ENCODE measurements at regions not wholly inside any gene's neighbourhood (a gene's known extent, or its start where the extent isn't known, plus 50 kb on each side); places are given as distances from the start of the nearest gene placed in this dataset.

DNA sequence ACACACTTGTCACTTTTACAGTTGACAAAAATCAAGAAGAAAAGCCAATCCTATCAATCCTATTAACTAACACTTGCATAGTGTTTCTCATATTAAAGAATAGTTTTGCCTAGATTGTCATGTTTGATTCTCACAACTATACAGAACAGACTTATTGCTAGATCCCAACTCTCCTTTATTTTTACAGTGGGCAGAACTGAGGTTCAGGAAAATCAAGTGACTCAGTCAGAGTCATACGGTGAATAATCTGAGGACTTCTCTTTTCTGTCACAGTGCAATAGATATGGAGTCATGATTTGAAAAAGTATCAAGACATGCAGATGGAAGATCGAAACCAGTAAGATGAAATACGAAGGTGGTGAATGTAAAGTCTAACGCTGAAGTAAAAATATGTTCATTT, 195.1 kb upstream of the CITED2 start:
- peak; percentile 75 for DNase-seq

DNA sequence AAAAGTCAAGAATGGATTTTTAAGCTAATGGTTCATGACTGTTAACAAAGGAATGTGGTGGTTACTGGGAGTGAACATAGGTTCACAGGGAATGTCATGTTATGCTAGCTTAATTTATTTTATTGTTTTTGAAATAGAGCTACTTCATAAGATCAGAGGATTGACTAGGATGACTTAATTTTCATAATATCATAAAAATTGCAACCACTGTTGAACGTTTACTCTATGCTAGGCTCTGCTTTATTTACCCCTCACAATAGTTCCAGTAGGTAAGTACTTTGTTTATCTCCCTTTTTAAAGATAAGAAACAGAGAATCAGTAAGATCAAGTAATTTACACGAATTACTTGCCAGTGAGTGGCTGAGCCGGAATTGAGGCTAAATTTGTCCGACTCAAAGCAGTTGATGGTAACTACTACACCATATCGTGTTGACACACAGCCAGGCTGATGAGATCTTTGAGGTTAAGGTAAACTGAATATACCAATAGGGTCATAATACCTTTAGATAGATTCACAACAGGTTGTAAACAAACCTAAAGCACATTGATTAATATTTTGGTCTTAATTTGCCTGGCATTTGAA, 194.6 kb upstream of the CITED2 start:
- DNase-seq, result peak; percentile 90

DNA sequence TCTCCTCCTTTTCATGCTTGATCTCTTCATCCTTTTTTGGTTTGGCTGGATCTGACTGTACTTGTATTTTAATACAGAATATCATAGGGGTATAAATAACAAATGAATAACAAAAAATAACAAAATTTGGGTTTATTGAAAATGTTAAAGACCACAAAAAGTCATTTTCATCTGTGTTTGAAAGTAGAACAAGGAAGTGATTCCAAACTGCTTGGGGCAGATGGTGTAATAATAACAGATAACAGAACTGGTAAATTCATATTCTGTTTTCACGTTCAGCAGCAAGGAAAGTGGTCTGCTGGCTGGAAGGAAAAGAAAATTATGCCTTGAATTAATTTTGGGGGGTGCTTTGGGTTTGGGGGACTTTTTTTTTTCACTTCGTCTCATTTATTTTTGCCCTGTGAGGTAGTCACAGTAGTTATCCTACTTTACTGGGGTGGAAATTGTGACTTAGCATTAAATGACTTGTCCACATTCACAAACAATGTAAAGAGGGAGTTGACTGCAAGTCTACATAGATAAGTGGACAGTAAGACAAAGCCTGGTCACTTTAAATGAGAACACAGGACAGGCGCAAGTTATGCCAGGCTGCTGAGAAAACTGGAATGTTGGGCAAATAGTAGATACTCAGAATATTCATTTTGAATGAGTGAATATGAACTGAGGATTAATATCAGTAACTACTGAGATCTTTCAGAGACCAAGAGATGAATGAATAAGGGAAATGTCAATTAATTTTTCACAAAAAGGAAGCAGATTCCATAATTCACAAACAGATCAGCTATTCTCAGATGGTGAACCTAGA, 193.9 kb upstream of the CITED2 start:
- DNase-seq, result no peak

DNA sequence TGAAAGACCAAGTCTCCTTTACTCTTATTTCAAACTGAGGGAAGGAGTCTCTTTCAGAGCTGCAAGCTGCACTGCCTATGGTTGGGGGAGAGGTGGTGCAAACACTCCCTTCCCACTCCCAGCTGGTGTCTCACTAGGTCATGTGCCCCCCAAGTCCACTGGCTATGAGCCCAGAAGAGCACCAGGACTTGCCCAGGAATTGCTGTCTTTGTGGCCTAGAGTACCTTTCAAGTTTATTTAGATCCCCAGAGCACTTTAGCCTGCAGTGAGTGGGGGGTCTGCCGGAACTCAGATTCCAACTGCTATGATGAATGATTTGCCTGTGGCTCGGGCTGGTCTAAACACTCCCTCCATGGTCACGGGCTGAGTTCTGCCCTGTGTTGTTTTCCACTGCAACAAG, 192.6 kb upstream of the CITED2 start:
- DNase-seq, result peak; percentile 32

DNA sequence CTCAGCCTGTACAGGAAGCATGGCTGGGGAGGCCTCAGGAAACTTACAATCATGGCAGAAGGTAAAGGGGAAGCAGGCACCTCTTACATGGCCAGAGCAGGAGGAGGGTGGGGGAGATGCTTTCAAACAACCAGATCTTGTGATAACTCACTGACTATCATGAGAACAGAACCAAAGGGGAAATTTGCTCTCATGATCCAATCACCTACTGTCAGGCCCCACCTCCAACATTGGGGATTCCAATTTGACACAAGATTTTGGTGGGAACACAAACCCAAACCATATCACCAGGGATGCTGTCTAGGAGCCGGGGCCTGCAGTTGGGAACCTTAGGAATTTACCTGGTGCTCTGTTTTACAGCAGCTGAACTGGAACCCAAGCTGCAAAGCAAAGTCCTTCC, 191.1 kb upstream of the CITED2 start:
- DNase-seq, result no peak

DNA sequence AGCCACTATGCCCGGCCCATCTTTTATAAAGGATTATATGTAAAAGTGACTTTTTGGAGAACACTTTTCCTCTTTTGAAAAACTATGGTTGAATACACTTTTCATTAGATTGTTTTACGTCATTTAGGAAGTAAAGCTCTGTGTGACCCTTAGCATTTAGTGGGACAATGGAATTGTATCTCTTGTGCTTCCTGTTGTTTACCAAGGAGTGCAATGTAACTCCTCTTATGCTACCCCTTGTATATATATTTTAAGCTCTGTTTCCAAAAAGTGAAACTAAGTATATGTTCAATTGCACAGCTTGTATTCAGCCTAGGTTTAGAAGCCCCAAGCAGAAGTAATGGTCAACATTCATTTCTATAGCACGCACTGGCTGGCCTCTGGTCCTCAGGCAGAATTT, 183.1 kb upstream of the CITED2 start:
- no peak for DNase-seq

DNA sequence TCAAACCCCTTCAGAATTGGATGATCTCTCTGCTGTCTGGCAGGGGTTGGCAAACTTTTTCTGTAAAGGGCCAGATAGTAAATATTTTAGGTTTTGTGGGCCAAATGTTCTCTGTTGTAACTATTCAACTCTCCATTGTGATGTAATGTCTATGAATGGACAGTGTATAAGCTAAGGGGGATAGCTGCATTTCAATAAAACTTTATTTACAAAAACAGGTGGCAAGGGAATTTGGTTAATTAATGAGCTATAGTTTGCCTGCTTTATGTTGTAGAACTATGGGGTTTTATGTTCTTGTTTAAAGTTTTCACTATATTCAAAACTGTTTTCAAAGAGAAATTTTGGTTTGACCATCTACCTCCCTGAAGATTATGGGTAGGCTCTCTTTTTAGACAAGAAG, 182.1 kb upstream of the CITED2 start:
- no peak for DNase-seq

DNA sequence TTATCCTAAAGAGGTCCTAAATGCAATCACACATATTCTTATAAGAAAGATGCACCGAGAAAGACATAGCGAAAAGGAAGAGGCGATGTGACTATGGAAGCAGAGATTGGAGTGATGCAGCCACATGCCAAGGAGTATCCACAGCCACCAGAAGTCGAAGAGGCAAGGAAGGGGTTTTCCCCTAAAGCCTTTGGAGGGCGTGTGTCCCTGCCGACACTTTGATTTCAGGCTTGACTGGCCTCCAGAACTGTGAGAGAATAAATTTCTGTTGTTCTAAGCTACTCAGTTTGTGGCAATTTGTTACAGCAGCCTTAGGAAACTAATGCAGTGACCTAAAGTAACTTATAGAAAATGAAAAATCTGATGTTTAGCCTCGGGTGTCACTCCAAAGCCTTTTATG, 179.5 kb upstream of the CITED2 start:
- DNase-seq, result no peak

DNA sequence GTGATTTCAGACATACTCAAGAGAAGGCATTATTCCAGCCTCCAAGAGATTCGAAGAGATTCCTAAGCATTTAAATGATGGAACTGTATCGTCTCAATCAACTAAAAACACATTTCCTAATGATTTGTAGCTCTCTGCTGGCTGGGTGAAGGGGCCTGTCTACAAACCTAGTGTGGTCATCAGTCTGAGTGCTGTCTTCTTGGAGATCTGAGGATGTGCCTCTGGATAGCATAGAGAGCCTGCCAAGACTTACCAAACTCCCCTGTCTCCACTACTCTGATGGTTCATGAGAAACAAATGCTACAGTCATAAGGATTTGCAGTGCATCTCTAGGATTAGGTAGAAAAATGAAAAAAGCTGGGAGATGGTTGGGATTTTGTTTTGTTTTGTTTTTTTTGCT, 176.9 kb upstream of the CITED2 start:
- peak; percentile 76 for DNase-seq

DNA sequence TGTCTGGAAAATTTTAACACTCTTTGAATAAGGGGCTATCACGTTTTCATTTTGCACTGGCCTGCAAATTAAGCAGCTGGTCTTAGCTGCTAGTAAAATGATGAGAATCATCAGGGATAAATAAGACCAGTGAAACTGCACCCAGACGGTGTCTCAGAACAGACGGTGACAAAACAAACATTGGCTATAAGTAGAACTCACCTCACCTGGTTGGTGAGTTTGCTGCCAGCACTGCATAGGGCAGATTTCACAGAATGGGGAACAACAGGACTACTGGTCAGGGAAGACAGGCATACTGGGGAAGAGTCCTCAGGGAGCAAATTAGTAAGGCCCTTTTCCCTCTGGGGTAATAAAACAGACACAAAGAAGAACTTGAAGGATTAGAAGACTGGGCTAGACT, 175.9 kb upstream of the CITED2 start:
- no peak for DNase-seq

DNA sequence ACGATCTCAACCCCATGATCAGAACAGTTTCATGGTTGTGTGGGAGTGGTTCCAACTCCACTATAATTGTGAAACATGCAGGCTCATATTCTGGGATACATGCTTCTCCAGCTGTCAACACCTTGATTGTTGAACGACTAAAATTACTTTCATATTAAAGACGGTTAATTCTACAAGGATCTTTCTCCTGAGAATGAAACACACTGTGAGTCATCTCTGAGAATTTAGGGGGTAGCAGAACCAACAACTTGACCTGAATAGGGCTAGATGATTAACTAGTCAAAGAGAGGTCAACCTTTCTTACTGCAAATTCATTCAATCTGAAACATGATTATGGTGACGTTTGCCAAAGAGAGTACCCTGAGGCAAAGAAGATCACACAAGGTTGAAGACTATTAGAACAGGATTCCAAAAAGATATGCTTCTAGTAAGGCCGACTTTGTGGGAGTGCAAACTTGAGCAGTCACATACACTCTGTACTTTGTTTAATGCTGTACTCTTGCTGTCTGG, 175.2 kb upstream of the CITED2 start:
- peak; percentile 85 for DNase-seq

DNA sequence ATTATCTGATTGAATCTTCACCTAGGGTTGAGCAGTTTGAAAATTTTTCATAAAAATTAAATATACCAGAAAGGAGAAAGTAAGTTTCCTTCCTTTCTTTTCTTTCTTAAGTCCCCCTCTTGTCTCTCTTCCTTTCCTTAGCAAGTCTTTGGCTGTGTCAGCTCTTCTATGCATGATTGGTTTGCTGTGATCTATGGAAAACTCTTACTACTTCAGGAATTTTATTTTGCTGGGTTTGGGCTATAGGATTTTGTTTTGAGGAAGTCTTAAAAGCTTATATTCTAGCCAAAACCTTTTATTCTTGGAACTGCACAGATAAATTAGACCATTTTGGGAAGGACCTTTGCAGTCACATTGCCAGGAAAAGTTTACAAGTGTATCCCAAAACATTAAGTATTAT, 173.4 kb upstream of the CITED2 start:
- no peak for DNase-seq

DNA sequence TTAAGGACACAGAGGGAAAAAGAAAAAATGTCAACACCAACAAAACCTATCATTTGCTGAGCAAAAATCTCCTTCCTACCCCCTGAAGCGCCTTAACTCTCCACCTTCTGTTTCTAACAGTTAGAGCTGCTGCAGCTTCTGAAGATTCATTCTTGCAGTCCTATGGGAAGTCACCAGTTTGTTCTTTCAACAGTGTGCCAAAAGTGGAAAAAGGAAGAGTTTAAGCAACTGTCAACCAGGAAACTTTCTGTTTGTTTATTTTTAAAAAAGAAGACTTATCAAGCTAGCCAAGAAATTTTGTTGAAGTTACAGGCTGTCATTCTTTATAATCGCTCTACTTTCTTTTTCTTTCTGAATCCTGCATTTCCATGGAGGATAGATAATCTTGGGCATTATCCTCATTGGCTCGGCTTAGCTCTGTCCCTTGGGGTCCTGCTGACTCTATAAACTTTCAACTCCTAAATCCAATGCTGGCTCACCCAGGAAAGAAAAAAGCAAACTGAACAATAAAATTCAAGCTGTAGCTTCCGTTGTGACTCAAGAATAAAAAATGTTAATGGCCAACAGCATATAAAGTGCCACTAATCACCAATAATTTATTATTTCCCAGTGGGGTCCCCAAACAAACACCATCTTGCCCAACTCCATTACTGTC, 172.8 kb upstream of the CITED2 start:
- no peak for DNase-seq

DNA sequence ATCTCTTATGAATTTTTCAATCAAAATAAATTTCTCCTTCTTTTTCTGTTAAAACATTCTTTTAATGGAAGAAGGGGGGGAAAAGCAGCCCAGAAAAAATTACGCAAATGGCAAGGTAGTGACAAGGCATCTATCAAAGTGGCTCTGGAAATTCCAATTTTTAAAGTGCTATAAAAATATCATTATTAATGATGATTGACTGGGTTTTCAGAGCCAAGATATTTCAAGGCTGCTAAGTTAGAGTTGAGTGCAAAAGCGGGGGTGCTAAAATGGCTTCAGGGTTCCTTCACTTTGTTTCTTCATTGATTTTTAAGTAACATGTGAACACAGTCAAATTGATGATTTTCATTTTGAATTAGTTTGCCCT, 171.6 kb upstream of the CITED2 start:
- DNase-seq, result peak; percentile 75

DNA sequence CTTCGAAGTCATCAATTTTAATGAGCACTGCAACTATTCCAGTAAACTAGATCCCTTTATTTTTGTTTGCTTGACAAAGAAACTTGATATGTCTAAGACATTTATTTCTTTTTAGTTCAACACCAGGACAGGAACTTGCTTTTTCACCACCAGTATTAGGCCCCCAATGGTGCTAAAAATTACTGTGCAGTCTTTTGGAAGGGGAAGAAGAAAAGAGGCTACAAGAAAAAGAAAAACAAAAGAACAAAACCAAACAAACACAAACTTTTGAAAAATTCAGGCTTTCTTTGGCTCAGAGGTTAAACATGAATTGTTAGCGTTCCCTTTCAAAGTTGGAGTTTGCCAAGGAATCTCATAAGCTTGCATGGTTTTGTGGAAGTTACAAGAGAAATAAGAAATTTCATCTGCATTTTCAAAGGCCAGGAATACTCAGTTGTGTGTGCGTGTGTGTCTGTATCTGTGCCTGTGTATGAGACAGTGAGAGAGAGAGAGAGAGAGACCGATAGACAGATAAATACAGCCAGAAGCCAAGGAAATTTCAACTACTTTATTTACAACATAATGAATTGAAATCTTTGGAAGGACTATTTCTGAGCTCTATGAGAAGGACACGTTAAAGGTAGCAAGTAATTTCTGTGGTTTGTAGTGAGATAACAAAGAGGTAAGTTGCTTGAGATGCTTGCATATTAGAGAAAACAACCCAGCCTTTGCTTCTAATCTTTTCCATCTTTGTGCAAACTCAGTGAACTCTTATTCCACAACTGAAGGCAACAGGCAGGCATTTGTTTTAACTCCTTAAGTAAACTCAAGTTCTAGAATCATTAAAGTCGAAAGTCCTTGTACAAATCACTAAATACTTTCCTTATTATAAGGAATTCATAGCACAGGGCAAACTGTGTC, 171.0 kb upstream of the CITED2 start:
- no peak for DNase-seq

DNA sequence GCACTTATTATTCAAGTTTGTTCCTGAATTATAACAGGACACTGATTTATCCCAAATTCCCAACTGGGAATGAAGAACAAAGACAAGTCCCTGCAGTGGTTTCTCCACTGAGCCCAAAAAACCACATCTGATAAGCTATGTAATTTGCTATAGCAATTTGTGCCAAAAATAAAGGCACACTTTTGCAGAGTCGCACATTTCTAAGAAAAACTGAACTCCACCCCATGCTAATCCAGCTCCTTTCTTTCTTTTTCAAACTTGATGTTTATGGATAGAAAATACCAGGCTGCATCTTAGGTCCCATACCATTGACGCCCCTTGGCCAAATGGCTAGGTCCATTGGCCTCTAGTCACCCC, 170.2 kb upstream of the CITED2 start:
- DNase-seq, result no peak

DNA sequence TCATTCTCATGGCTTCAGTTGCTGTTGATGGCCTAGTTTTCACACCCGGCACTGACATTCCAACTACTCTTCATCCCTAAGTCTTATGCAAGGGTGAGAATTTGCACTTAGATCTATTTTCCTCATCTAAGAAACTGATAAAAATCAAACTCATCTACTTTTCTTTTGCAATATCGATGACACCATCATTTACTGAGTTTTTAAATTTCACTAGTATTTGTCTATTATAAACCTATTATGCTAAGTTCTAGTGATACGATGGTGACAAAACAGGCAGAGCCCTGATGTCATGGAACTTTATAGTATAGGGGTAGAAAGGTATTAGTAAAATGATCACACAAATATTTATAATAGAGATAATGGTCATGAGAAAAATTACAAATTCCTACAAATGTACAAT, 167.9 kb upstream of the CITED2 start:
- DNase-seq, result no peak

DNA sequence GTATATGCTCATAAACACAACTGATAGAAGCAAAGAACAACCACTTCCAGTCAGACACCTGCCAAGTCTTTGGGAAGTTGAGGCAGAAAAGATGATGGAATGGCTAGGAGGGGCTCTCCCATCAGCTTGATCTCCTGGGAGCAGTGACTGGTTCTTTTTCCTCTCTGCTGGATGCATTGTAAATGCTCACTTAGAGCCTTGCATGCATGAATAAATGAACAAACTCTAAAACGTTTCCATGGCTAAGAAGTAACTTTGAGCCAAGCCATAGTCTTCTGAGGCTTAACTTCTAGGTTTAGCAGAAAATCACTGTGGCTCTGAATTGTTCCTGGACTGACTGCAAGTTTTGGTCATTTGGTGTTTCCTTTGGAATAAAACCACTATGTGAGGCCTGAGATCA, 166.4 kb upstream of the CITED2 start:
- DNase-seq, result no peak

DNA sequence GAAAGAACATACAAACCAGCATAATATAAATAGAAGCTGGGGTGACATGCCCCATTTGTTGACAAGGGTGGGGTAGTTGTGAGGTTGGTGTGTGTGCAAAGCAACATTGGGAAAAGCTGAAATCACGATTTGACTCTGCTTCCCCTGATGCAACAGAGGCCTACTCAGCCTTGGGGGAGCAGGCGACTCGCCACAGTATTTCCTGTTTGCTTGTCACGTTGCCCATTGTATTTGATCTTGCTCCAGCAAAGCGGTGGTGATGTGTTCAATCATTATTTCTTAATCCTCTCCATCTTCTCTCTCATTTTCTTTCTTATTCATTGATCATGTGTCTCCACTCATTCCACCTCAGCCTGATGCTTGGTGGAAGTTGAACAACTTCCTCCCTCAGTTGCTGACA, 165.8 kb upstream of the CITED2 start:
- DNase-seq, result peak; percentile 88

DNA sequence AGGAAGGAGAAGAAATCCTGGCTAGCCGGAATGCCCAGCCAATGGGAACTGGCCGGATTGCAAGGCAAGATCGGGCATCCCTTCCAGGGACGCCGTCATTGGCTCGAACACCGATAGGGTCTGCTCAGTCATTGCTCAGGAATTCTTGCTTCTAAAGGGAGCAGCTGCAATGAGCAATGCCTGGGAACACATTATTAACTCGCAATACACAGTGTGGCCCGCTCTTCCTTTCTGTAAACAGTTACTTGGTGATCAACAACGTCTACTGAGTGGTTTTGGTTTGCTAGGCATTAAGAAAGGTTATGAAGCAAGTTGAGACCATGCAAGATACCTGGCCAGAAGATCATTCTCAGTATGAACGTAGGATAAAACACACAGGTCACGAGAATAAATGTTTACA, 165.4 kb upstream of the CITED2 start:
- peak; percentile 93 for DNase-seq

DNA sequence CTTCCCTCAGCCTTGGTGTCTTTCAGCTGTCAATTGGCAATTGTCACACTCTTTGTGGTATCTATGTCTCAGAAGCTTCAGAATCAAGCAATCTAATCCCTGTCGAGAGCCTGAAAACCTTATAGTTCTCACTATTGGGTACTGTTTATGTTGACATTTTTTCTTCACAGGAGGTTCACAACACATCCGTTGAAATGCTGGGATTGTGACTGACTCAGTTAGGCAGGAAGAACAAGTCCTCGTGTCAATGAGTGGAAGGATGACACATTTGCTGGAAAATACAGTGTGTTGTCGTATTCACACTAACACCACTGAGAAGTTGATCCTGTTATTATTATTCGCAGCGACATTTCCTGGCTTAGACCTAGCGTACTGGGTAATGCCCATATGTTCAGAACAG, 163.9 kb upstream of the CITED2 start:
- no peak for DNase-seq

DNA sequence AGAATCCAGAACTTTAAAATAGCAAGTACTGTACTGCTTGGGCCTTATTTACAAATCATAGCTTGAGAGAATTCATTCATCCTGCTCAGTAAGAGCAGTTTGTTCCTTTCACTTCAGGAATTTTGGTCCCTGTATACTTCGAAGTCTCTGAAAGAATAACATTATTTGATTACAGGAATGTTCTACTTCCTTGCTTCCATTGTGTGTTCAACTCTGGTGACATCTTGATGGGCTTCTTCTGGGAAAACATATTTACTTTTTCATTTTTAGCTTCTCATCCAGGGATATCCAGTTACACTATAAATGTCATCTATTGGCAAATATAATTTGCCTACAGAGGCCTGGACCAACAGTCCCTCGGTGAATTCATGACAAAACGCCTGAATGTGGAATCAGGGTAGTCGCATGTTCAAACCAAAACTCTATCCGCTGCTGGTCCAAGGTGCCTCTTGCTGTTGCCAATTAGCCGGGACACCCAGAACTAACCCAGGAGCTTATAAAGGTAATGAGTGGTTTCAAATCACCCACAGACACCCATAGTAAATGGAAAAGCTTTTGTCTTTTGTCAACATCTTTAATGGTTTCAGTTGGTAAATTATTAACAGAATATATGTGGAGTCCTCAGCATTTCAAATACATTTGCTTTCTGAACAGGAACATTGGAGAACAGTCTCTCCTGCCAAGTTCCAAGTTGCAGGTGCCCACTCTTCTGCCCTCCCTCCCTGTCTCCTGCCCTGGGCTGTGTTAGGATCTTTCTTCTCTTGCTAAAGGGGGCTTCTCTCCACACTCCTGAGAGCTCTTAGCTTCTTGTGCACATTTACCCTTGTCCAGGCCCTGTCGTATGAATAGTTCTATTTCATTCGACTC, 162.5 kb upstream of the CITED2 start:
- DNase-seq, result no peak

Data from fibroblast of skin of right biceps (primary cell).